Panc1 (cell line): ENCODE measurements at regions not wholly inside any gene's neighbourhood (a gene's known extent, or its start where the extent isn't known, plus 50 kb on each side); places are given as distances from the start of the nearest gene placed in this dataset.

Experiments used
- ATAC-seq: fragments of 200-7000 bp; cut with Tn5 transposase; 2 replicates; pipeline ENCODE4 v1.9.1; 2020; ENCODE audit warnings: mild to moderate bottlenecking, moderate library complexity
- BruUV-seq: library from RNA; stranded (reverse); fragments of 400-500 nt; replicated peaks from 2 replicates; lab custom pipeline; 2021; lab: Mats Ljungman, UMichigan
- CTCF ChIA-PET: fragments of 300-600 bp; sonication (Branson Sonifier 250); formaldehyde crosslinking; loops from one replicate; lab custom pipeline; 2022; ENCODE audit warnings: antibody characterized with exemption; lab: Charles Lee
- POLR2A ChIA-PET: fragments of 300-600 bp; sonication (Branson Sonifier 250); formaldehyde crosslinking; loops from one replicate; lab custom pipeline; 2022; ENCODE audit warnings: antibody characterized with exemption; lab: Charles Lee
- DNase-seq: peaks from one replicate; pipeline ENCODE4 v3.0.0-alpha.2; 2010; ENCODE audit warnings: low read depth, low spot score
- H3K27ac ChIP-seq: 2 replicates; pipeline ENCODE4 v1.5.1; 2011; ENCODE audit warnings: mild to moderate bottlenecking, low read length, inconsistent platforms
- H3K27me3 ChIP-seq: fragments of 200-500 bp; sonication (Bioruptor generic); 2 replicates; pipeline ENCODE4 v1.6.0; 2014; ENCODE audit warnings: low read length, inconsistent platforms; ENCODE audit not compliant: control insufficient read depth, insufficient read depth
- H3K36me3 ChIP-seq: fragments of 200-500 bp; sonication (Bioruptor generic); 2 replicates; pipeline ENCODE4 v1.5.1; 2014; ENCODE audit warnings: inconsistent platforms, mild to moderate bottlenecking, low read length, moderate library complexity; ENCODE audit not compliant: control insufficient read depth, insufficient read depth
- H3K4me1 ChIP-seq: 2 replicates; pipeline ENCODE4 v1.5.1; 2011; ENCODE audit warnings: inconsistent platforms, mild to moderate bottlenecking, low read length, moderate library complexity; ENCODE audit not compliant: control insufficient read depth, insufficient read depth
- H3K4me3 ChIP-seq, 2 experiments: 2 replicates each; pipeline ENCODE4 v1.5.1; 2011 to 2012; ENCODE audit warnings: low read depth in 2 of 2, low read length in 2 of 2, mild to moderate bottlenecking in 2 of 2, inconsistent platforms in 1 of 2, moderate library complexity in 1 of 2
- H3K9me3 ChIP-seq: fragments of 200-500 bp; sonication (Bioruptor generic); 2 replicates; pipeline ENCODE4 v1.5.1; 2014; ENCODE audit warnings: low read depth, mild to moderate bottlenecking, inconsistent platforms, low read length, moderate library complexity; ENCODE audit not compliant: control insufficient read depth, insufficient read depth
- POLR2AphosphoS5 ChIP-seq: IDR thresholded peaks from 2 replicates; pipeline ENCODE4 v1.6.1; 2012; ENCODE audit warnings: mild to moderate bottlenecking, low read depth, low read length, moderate library complexity
- SIN3A ChIP-seq: IDR thresholded peaks from 2 replicates; pipeline ENCODE4 v1.6.1; 2012; ENCODE audit warnings: low read depth, mild to moderate bottlenecking, low read length, moderate library complexity, borderline replicate concordance; ENCODE audit not compliant: insufficient read depth
- TCF7L2 ChIP-seq: IDR thresholded peaks from 2 replicates; pipeline ENCODE4 v1.6.1; 2011; ENCODE audit warnings: mild to moderate bottlenecking, low read depth, low read length, inconsistent platforms
- in situ Hi-C: cut with HindIII; loops from 2 replicates; pipeline ENCODE4 v1.10.0; 2016; ENCODE audit warnings: low sequenced_read_pairs, low pct_unique_long_range_greater_than_20kb
- intact Hi-C: fragments of 100-400 bp; cut with micrococcal nuclease; formaldehyde crosslinking; loops from one replicate; pipeline ENCODE4 v1.10.0; 2022; ENCODE audit not compliant: unreplicated experiment
- TF ChIP-seq, protein P1 (sequence below), 2 experiments: IDR thresholded peaks; 2 replicates each; pipeline ENCODE4 v1.6.1; 2011 to 2012; ENCODE audit warnings: low read depth in 2 of 2, control low read depth in 1 of 2, low read length in 1 of 2, mild to moderate bottlenecking in 1 of 2, moderate library complexity in 1 of 2; ENCODE audit not compliant: insufficient read depth in 1 of 2
- TF ChIP-seq, protein P2 (sequence below): fragments of 450-650 bp; IDR thresholded peaks from 2 replicates; pipeline ENCODE4 v1.5.1; 2017; ENCODE audit warnings: mild to moderate bottlenecking

DNA sequence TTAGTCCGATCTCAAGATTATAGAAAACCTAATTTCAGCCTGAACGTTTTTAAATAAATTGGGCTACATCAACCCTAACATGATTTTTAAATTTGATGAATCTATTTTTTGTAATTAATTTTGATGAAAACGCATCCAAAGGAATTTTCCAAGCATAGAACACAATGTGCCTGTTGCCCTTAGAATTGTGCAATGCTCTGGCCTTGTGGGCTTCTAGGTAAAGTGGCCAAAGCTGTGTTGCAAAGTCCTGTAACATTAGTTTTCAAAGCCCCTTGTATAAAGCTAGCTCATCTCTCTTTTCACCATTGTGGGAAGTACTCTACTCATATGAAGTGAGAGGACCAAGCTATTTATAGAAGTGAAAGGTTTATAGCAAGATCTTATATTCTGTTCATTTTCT, 138.4 kb upstream of the PRPS1L1 start:
- no peak for DNase-seq
- intact Hi-C loops (no loop called here), in situ Hi-C loops (no loop called here)
- TF ChIP-seq POLR2AphosphoS5: no peak
- TF ChIP-seq, protein P1, sequence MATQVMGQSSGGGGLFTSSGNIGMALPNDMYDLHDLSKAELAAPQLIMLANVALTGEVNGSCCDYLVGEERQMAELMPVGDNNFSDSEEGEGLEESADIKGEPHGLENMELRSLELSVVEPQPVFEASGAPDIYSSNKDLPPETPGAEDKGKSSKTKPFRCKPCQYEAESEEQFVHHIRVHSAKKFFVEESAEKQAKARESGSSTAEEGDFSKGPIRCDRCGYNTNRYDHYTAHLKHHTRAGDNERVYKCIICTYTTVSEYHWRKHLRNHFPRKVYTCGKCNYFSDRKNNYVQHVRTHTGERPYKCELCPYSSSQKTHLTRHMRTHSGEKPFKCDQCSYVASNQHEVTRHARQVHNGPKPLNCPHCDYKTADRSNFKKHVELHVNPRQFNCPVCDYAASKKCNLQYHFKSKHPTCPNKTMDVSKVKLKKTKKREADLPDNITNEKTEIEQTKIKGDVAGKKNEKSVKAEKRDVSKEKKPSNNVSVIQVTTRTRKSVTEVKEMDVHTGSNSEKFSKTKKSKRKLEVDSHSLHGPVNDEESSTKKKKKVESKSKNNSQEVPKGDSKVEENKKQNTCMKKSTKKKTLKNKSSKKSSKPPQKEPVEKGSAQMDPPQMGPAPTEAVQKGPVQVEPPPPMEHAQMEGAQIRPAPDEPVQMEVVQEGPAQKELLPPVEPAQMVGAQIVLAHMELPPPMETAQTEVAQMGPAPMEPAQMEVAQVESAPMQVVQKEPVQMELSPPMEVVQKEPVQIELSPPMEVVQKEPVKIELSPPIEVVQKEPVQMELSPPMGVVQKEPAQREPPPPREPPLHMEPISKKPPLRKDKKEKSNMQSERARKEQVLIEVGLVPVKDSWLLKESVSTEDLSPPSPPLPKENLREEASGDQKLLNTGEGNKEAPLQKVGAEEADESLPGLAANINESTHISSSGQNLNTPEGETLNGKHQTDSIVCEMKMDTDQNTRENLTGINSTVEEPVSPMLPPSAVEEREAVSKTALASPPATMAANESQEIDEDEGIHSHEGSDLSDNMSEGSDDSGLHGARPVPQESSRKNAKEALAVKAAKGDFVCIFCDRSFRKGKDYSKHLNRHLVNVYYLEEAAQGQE (IDR thresholded peaks at IDR 0.05; ENCODE audit: insufficient read depth in 1 of 2, low read depth in 2 of 2, low read length in 1 of 2): no peak
- Histone ChIP-seq H3K4me3 (no peak overlapping the region), H3K27me3 (no peaks in the 10 kb centered on the region; the same call in 1 of the 2 replicates), H3K4me1 (no peaks in the 10 kb centered on the region), H3K27ac (no peak overlapping the region), H3K36me3 (no peaks in the 10 kb centered on the region), H3K9me3 (no peaks in the 10 kb centered on the region)
- ChIA-PET POLR2A (no interaction called here), CTCF (interaction anchor here (0.7 to 0.9 kb wide), 2 partner anchors 14 to 65 kb away, joined by 3 to 5 read pairs; no protein-coding TSS in a partner anchor)
- BruUV-seq: no TSS peak
- ATAC-seq: no peak

DNA sequence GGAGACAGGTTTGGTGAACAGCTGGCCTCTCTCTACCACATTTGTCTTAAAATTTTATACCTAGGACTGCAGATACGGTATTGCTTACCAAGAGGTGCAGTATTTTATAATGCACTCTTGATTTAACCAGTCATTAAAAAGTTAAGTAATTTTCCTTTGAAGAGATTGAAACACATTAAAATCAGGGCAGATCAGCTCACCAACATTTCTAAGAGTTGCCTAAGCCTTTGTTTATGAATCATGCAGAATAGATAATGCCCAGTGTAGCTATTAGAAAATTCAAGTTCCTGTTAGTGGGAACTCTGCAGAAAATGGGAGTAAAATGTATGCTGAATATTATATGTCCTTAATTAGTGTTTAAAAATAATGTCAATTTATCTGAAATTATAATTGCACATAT, 140.2 kb upstream of the PRPS1L1 start:
- Histone ChIP-seq H3K27ac (no peak overlapping the region), H3K9me3 (no peaks in the 10 kb centered on the region), H3K27me3 (no peaks in the 10 kb centered on the region; the same call in 1 of the 2 replicates), H3K36me3 (no peaks in the 10 kb centered on the region), H3K4me3 (no peak overlapping the region), H3K4me1 (no peaks in the 10 kb centered on the region)
- POLR2A ChIA-PET: no interaction called here
- TF ChIP-seq, protein P1 (IDR thresholded peaks at IDR 0.05; ENCODE audit: insufficient read depth in 1 of 2, low read depth in 2 of 2, low read length in 1 of 2): no peak
- no peak for TF ChIP-seq TCF7L2
- no peak for TF ChIP-seq SIN3A
- TF ChIP-seq, protein P2, sequence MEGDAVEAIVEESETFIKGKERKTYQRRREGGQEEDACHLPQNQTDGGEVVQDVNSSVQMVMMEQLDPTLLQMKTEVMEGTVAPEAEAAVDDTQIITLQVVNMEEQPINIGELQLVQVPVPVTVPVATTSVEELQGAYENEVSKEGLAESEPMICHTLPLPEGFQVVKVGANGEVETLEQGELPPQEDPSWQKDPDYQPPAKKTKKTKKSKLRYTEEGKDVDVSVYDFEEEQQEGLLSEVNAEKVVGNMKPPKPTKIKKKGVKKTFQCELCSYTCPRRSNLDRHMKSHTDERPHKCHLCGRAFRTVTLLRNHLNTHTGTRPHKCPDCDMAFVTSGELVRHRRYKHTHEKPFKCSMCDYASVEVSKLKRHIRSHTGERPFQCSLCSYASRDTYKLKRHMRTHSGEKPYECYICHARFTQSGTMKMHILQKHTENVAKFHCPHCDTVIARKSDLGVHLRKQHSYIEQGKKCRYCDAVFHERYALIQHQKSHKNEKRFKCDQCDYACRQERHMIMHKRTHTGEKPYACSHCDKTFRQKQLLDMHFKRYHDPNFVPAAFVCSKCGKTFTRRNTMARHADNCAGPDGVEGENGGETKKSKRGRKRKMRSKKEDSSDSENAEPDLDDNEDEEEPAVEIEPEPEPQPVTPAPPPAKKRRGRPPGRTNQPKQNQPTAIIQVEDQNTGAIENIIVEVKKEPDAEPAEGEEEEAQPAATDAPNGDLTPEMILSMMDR: no peak
- no peak for TF ChIP-seq POLR2AphosphoS5
- DNase-seq: no peak
- in situ Hi-C loops: no loop called here
- BruUV-seq: no TSS peak
- intact Hi-C loops: no loop called here
- CTCF ChIA-PET: no interaction called here
- ATAC-seq: no peak
